ENCODE measurements at regions not wholly inside any gene's neighbourhood (a gene's known extent, or its start where the extent isn't known, plus 50 kb on each side); places are given as distances from the start of the nearest gene placed in this dataset.
"Not testable (repeated sequence)": the region's sequence is repeated elsewhere in the genome, so short reads cannot be mapped to it uniquely, and the experiment has no call there.

- Histone ChIP-seq H3K4me1 (ENCODE audit: insufficient read depth) (peaks cover 10% of the 10 kb centered on the region), H3K36me3 (replicated peaks; ENCODE audit: insufficient read depth, low read depth) (no peaks in the 10 kb centered on the region), H3K4me3 (no peak overlapping the region), H3K4me2 (no peak overlapping the region), H4K20me1 (ENCODE audit: insufficient read depth, poor library complexity, severe bottlenecking) (no peaks in the 10 kb centered on the region), H3K27me3 (no peaks in the 10 kb centered on the region), H3K79me2 (no peaks in the 10 kb centered on the region), H2AFZ (no peak overlapping the region), H3K27ac (no peak overlapping the region), H3K9me2 (replicated peaks; ENCODE audit: insufficient read depth) (no peaks in the 10 kb centered on the region), H3K9me3 (ENCODE audit: low read depth) (no peaks in the 10 kb centered on the region)
- DNase-seq (ENCODE audit: low spot score) = no peak
- no peak for TF ChIP-seq CTCF (IDR thresholded peaks at IDR 0.05; ENCODE audit: poor library complexity)
- no peak for TF ChIP-seq EZH2phosphoT487 (IDR thresholded peaks at IDR 0.05; ENCODE audit: low read depth, severe bottlenecking, unreplicated experiment)
- no peak for TF ChIP-seq EZH2 (IDR thresholded peaks at IDR 0.05; ENCODE audit: borderline replicate concordance)
Observed at GRCh38 chr15:70589221-70589620, 174.1 kb downstream of the UACA start.

GRCh38 chr15:70588613-70589012, 174.7 kb downstream of the UACA start:
- no peak overlapping the region for H3K4me2 ChIP-seq
- TF ChIP-seq CTCF (IDR thresholded peaks at IDR 0.05; ENCODE audit: poor library complexity) (no peak), EZH2phosphoT487 (IDR thresholded peaks at IDR 0.05; ENCODE audit: low read depth, severe bottlenecking, unreplicated experiment) (no peak), EZH2 (IDR thresholded peaks at IDR 0.05; ENCODE audit: borderline replicate concordance) (no peak)
- H3K27me3 ChIP-seq = no peaks in the 10 kb centered on the region
- no peaks in the 10 kb centered on the region for H3K9me3 ChIP-seq (ENCODE audit: low read depth)
- no peak overlapping the region for H3K4me3 ChIP-seq
- H4K20me1 ChIP-seq (ENCODE audit: insufficient read depth, poor library complexity, severe bottlenecking) = no peaks in the 10 kb centered on the region
- no peak overlapping the region for H2AFZ ChIP-seq
- H3K4me1 ChIP-seq (ENCODE audit: insufficient read depth) = peaks cover 10% of the 10 kb centered on the region
- no peak for DNase-seq (ENCODE audit: low spot score)
- H3K36me3 ChIP-seq (replicated peaks; ENCODE audit: insufficient read depth, low read depth) = no peaks in the 10 kb centered on the region
- H3K9me2 ChIP-seq (replicated peaks; ENCODE audit: insufficient read depth) = no peaks in the 10 kb centered on the region
- H3K79me2 ChIP-seq = no peaks in the 10 kb centered on the region
- H3K27ac ChIP-seq = no peak overlapping the region
- 95% methylated on average over 4 of the region's 4 CpGs for WGBS (ENCODE audit: low lambda C conversion rate, missing lambda C conversion rate)

- 87% methylated on average over 10 of the region's 10 CpGs for WGBS (ENCODE audit: low lambda C conversion rate, missing lambda C conversion rate)
- Histone ChIP-seq H3K27ac (no peak overlapping the region), H3K4me2 (no peak overlapping the region), H4K20me1 (ENCODE audit: insufficient read depth, poor library complexity, severe bottlenecking) (no peaks in the 10 kb centered on the region), H3K4me3 (no peak overlapping the region), H3K27me3 (no peaks in the 10 kb centered on the region), H3K36me3 (replicated peaks; ENCODE audit: insufficient read depth, low read depth) (no peaks in the 10 kb centered on the region), H3K9me2 (replicated peaks; ENCODE audit: insufficient read depth) (no peaks in the 10 kb centered on the region), H2AFZ (no peak overlapping the region), H3K79me2 (no peaks in the 10 kb centered on the region), H3K4me1 (ENCODE audit: insufficient read depth) (peaks cover 10% of the 10 kb centered on the region), H3K9me3 (ENCODE audit: low read depth) (no peaks in the 10 kb centered on the region)
- DNase-seq (ENCODE audit: low spot score) = no peak
- TF ChIP-seq CTCF (IDR thresholded peaks at IDR 0.05; ENCODE audit: poor library complexity) = no peak
- TF ChIP-seq EZH2 (IDR thresholded peaks at IDR 0.05; ENCODE audit: borderline replicate concordance) = no peak
- no peak for TF ChIP-seq EZH2phosphoT487 (IDR thresholded peaks at IDR 0.05; ENCODE audit: low read depth, severe bottlenecking, unreplicated experiment)
Observed at GRCh38 chr15:70587896-70588567, 175.3 kb downstream of the UACA start.

GRCh38 chr15:70587012-70587634, 176.2 kb downstream of the UACA start:
- not testable (repeated sequence) for H4K20me1 ChIP-seq (ENCODE audit: insufficient read depth, poor library complexity, severe bottlenecking); H3K27me3 ChIP-seq; H3K36me3 ChIP-seq (replicated peaks; ENCODE audit: insufficient read depth, low read depth); H3K79me2 ChIP-seq; H3K9me2 ChIP-seq (replicated peaks; ENCODE audit: insufficient read depth); H3K4me2 ChIP-seq; DNase-seq (ENCODE audit: low spot score); H3K27ac ChIP-seq; H3K4me3 ChIP-seq; H3K9me3 ChIP-seq (ENCODE audit: low read depth); H2AFZ ChIP-seq
- WGBS (ENCODE audit: low lambda C conversion rate, missing lambda C conversion rate) = 98% methylated on average over 29 of the region's 40 CpGs
- peaks cover 10% of the 10 kb centered on the region for H3K4me1 ChIP-seq (ENCODE audit: insufficient read depth)

All from hepatocyte (in vitro differentiated cells).